B cell (primary cell): ENCODE measurements at regions not wholly inside any gene's neighbourhood (a gene's known extent, or its start where the extent isn't known, plus 50 kb on each side); places are given as distances from the start of the nearest gene placed in this dataset.

Experiments used
- ATAC-seq: fragments of 200-7000 bp; cut with Tn5 transposase; one replicate; pipeline ENCODE4 v1.10.0; 2021; ENCODE audit warnings: low read depth, mild to moderate bottlenecking, moderate number of reproducible peaks, moderate library complexity
- CTCF ChIA-PET: fragments of 350-600 bp; sonication (Branson Sonifier 250); formaldehyde crosslinking; loops from one replicate; lab custom pipeline; 2021; ENCODE audit warnings: antibody characterized with exemption, inconsistent platforms; lab: Charles Lee
- POLR2A ChIA-PET: fragments of 350-600 bp; sonication (Branson Sonifier 250); formaldehyde crosslinking; loops from one replicate; lab custom pipeline; 2021; ENCODE audit warnings: antibody characterized with exemption; lab: Charles Lee
- DNase-seq: peaks from one replicate; pipeline ENCODE4 v3.0.0; 2013
- H2AFZ ChIP-seq: 2 replicates; pipeline ENCODE4 v1.6.1; 2012; ENCODE audit warnings: mild to moderate bottlenecking, low read depth, low read length; ENCODE audit not compliant: insufficient read depth, poor library complexity, severe bottlenecking
- H3K27ac ChIP-seq, 2 donors: 1 replicate in 1 of 2; 2 replicates in 1 of 2; pipeline ENCODE4 v1.5.1; 2012 to 2013; ENCODE audit warnings: low read length in 2 of 2, mild to moderate bottlenecking in 2 of 2, moderate library complexity in 1 of 2
- H3K27me3 ChIP-seq, 4 experiments: fragments of 200-600 bp in 1 of 4; sonication (generic) in 1 of 4; replicated peaks in 1 of 4; 1 replicate in 2 of 4; 2 replicates in 2 of 4; pipeline versions ENCODE4 v1.6.1 to v1.7.0; 2013 to 2016; ENCODE audit warnings: low read length in 3 of 4, mild to moderate bottlenecking in 2 of 4, mixed read lengths in 1 of 4, moderate library complexity in 1 of 4; ENCODE audit not compliant: insufficient read depth in 4 of 4, control insufficient read depth in 3 of 4; ENCODE audit errors: control extremely low read depth in 1 of 4
- H3K36me3 ChIP-seq, 2 experiments: replicated peaks in 1 of 2; 1 replicate in 1 of 2; 2 replicates in 1 of 2; pipeline versions ENCODE4 v1.6.1 to v1.7.1; 2013; ENCODE audit warnings: low read length in 1 of 2; ENCODE audit not compliant: insufficient read depth in 2 of 2, control insufficient read depth in 1 of 2; ENCODE audit errors: control extremely low read depth in 1 of 2, extremely low read depth in 1 of 2
- H3K4me1 ChIP-seq, 2 donors: fragments of 200-600 bp in 1 of 2; sonication (generic) in 1 of 2; 1 replicate in 1 of 2; 2 replicates in 1 of 2; pipeline versions ENCODE4 v1.5.1 to v1.6.1; 2013 to 2017; ENCODE audit warnings: low read length in 2 of 2; ENCODE audit not compliant: control insufficient read depth in 2 of 2, insufficient read depth in 2 of 2
- H3K4me2 ChIP-seq: replicated peaks from 2 replicates; pipeline ENCODE3; 2012; ENCODE audit warnings: mild to moderate bottlenecking, low read depth, low read length; ENCODE audit not compliant: poor library complexity, severe bottlenecking
- H3K4me3 ChIP-seq, 5 experiments: fragments of 200-600 bp in 1 of 5; sonication (generic) in 1 of 5; 1 replicate in 3 of 5; 2 replicates in 2 of 5; pipeline versions ENCODE4 v1.5.1 to v1.7.0; 2011 to 2016; ENCODE audit warnings: low read length in 4 of 5, mild to moderate bottlenecking in 4 of 5, low read depth in 2 of 5, control low read depth in 1 of 5, moderate library complexity in 1 of 5; ENCODE audit not compliant: insufficient read depth in 1 of 5; ENCODE audit errors: control extremely low read depth in 1 of 5, extremely low read depth in 1 of 5
- H3K79me2 ChIP-seq: fragments of 200-600 bp; sonication (generic); one replicate; pipeline ENCODE4 v1.6.0; 2016; ENCODE audit warnings: low read length; ENCODE audit not compliant: control insufficient read depth, insufficient read depth
- H3K9ac ChIP-seq: fragments of 200-600 bp; sonication (generic); 2 replicates; pipeline ENCODE4 v1.6.1; 2017; ENCODE audit warnings: mild to moderate bottlenecking, low read length, moderate library complexity
- H3K9me3 ChIP-seq, 3 donors: one replicate each; pipeline versions ENCODE4 v1.6.1 to v1.7.1; 2013; ENCODE audit warnings: low read length in 2 of 3; ENCODE audit not compliant: control insufficient read depth in 2 of 3, insufficient read depth in 1 of 3; ENCODE audit errors: control extremely low read depth in 1 of 3
- H4K20me1 ChIP-seq: 2 replicates; pipeline ENCODE4 v1.6.0; 2012; ENCODE audit warnings: mild to moderate bottlenecking, low read length; ENCODE audit not compliant: insufficient read depth, control insufficient read depth, poor library complexity, severe bottlenecking
- H3K27ac Mint-ChIP-seq: one replicate; pipeline ENCODE4 v1.8.0; 2021; ENCODE audit warnings: mixed read lengths
- H3K27me3 Mint-ChIP-seq: one replicate; pipeline ENCODE4 v1.8.0; 2021; ENCODE audit warnings: mixed read lengths
- H3K4me1 Mint-ChIP-seq: one replicate; pipeline ENCODE4 v1.8.0; 2021; ENCODE audit warnings: mixed read lengths
- H3K4me3 Mint-ChIP-seq: one replicate; pipeline ENCODE4 v1.8.0; 2021; ENCODE audit warnings: mixed read lengths
- H3K9me3 Mint-ChIP-seq: one replicate; pipeline ENCODE4 v1.8.0; 2022; ENCODE audit warnings: mixed read lengths; ENCODE audit not compliant: insufficient read depth
- EZH2 ChIP-seq: IDR thresholded peaks from 2 replicates; pipeline ENCODE4 v1.6.1; 2012; ENCODE audit warnings: borderline replicate concordance, low read depth, mild to moderate bottlenecking, moderate library complexity, low read length; ENCODE audit not compliant: insufficient read depth, poor library complexity, severe bottlenecking
- whole genome bisulfite sequencing: methylation state at CpG from one replicate; pipeline ENCODE4 v1.1.5; 2013; ENCODE audit warnings: missing lambda C conversion rate; ENCODE audit not compliant: insufficient coverage; 5-methylcytosine and 5-hydroxymethylcytosine counted together
- intact Hi-C: fragments of 100-400 bp; cut with micrococcal nuclease; formaldehyde crosslinking; loops from one replicate; pipeline ENCODE4 v1.10.0; 2022
- TF ChIP-seq, protein P1 (sequence below): fragments of 200-600 bp; IDR thresholded peaks from one replicate; pipeline ENCODE4 v1.8.0; 2022; ENCODE audit warnings: antibody characterized with exemption, mild to moderate bottlenecking

DNA sequence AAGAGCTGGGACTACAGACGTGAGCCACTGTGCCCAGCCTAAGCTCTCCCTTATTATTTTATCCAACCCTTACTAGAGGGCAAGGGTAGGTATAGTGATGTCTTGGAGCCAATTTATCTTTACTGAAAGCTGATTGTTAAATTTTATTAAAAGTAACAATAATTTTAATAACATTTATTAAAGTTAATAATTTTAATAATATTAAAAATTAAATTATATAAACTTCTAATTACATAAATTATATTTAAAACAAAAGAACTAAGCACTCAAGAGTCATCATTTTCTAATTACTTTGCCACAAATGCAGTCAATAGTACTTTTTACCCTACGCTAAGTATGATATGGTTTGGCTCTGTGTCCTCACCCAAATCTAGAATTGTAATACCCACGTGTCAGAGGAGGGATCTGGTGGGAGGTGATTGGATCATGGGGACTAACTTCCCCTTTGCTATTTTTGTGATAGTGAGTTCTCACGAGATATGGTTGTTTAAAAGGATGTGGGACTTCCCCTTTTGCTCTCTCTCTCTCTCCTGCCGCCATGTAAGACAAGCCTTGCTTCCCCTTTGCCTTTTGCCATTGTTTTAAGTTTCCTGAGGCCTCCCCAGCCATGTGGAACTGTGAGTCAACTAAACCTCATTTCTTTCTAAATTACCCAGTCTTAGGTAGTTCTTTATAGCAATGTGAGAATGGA is 58.4 kb upstream of the ETV1 start:
- WGBS, result no CpG with 5 or more reads among the region's 5 CpGs
- TF ChIP-seq, protein P1, sequence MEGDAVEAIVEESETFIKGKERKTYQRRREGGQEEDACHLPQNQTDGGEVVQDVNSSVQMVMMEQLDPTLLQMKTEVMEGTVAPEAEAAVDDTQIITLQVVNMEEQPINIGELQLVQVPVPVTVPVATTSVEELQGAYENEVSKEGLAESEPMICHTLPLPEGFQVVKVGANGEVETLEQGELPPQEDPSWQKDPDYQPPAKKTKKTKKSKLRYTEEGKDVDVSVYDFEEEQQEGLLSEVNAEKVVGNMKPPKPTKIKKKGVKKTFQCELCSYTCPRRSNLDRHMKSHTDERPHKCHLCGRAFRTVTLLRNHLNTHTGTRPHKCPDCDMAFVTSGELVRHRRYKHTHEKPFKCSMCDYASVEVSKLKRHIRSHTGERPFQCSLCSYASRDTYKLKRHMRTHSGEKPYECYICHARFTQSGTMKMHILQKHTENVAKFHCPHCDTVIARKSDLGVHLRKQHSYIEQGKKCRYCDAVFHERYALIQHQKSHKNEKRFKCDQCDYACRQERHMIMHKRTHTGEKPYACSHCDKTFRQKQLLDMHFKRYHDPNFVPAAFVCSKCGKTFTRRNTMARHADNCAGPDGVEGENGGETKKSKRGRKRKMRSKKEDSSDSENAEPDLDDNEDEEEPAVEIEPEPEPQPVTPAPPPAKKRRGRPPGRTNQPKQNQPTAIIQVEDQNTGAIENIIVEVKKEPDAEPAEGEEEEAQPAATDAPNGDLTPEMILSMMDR, result no peak
- TF ChIP-seq EZH2, result no peak
- ATAC-seq (no peak), DNase-seq (no peak)
- H3K27ac Mint-ChIP-seq, result no peak overlapping the region
- intact Hi-C loops, result no loop called here
- H3K9me3 Mint-ChIP-seq, result peaks cover 17% of the 10 kb centered on the region
- H3K4me3 Mint-ChIP-seq, result no peak overlapping the region
- H3K27me3 Mint-ChIP-seq, result no peaks in the 10 kb centered on the region
- H3K4me1 Mint-ChIP-seq, result no peaks in the 10 kb centered on the region
- CTCF ChIA-PET, result no interaction called here
- H3K9ac ChIP-seq, result no peak overlapping the region
- no peaks in the 10 kb centered on the region for H3K79me2 ChIP-seq
- H3K27me3 ChIP-seq, result no peaks in the 10 kb centered on the region
- H2AFZ ChIP-seq, result no peak overlapping the region
- POLR2A ChIA-PET, result no interaction called here
- no peak overlapping the region for H3K4me2 ChIP-seq
- no peaks in the 10 kb centered on the region for H4K20me1 ChIP-seq
- H3K4me1 ChIP-seq, result no peaks in the 10 kb centered on the region
- no peaks in the 10 kb centered on the region for H3K36me3 ChIP-seq
- no peak overlapping the region for H3K27ac ChIP-seq
- H3K9me3 ChIP-seq, result peaks cover 0 to 11% (median 0%) of the 10 kb centered on the region in 3 donors
- H3K4me3 ChIP-seq, result no peak overlapping the region

DNA sequence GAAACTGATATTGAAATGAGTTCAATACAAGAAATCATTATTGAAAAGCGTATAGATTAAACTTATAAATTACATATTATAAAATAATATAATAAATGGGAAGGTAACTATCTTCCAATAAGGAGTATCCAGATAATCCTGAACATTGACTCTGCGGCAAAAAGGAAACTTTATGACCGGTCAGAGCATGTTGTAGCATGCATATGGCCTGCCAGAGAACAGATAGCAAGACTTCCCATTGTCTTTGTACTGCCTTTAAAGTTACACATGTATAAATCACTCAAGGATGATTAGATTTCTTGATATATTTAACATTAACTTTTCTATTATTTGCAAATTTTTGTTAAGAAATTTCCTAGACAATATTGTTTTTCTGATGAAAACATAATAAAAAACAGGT is 56.2 kb upstream of the ETV1 start:
- intact Hi-C loops, result no loop called here
- no peak for DNase-seq
- H3K4me1 Mint-ChIP-seq, result no peaks in the 10 kb centered on the region
- H3K27ac ChIP-seq, result no peak overlapping the region
- H3K79me2 ChIP-seq, result no peaks in the 10 kb centered on the region
- H3K4me1 ChIP-seq, result no peaks in the 10 kb centered on the region
- no peaks in the 10 kb centered on the region for H3K27me3 Mint-ChIP-seq
- 100% methylated on average over 2 of the region's 3 CpGs for WGBS
- no peaks in the 10 kb centered on the region for H3K36me3 ChIP-seq
- no peak overlapping the region for H3K27ac Mint-ChIP-seq
- POLR2A ChIA-PET, result no interaction called here
- H3K27me3 ChIP-seq, result no peaks in the 10 kb centered on the region
- H3K4me3 Mint-ChIP-seq, result no peak overlapping the region
- ATAC-seq, result no peak
- H3K9me3 ChIP-seq, result peaks cover 0 to 10% (median 0%) of the 10 kb centered on the region in 3 donors
- no peak overlapping the region for H3K4me3 ChIP-seq
- CTCF ChIA-PET, result no interaction called here
- TF ChIP-seq, protein P1, result no peak
- no peak for TF ChIP-seq EZH2
- H3K9me3 Mint-ChIP-seq, result peaks cover 20% of the 10 kb centered on the region
- no peak overlapping the region for H3K9ac ChIP-seq
- H2AFZ ChIP-seq, result no peak overlapping the region
- no peak overlapping the region for H3K4me2 ChIP-seq
- no peaks in the 10 kb centered on the region for H4K20me1 ChIP-seq
